ENCODE measurements at regions not wholly inside any gene's neighbourhood (a gene's known extent, or its start where the extent isn't known, plus 50 kb on each side); places are given as distances from the start of the nearest gene placed in this dataset.

DNA sequence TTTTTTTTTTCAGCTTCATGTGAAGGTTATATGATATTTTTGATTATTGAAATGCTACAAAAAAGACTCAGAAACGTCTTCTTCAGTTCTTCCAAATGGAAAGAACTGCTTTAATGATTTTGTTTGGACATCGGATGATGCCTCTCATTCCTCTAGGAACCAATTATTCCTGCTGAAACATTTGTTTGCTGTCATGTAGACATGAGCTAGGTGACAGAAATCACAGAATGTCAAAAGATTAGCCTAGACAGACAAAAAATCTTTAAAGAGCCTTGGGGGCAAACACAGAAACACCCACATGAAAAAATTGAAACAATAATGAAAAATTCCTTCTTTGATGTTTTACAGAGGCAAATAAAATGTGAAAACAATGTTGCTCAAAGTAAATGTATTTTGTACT, 244.2 kb upstream of the EDIL3 start:
- dilution Hi-C loops (cut with MboI; ENCODE audit: extremely low pct_ligation_motif_present, low sequenced_read_pairs): no loop called here
- Histone ChIP-seq H3K4me1 (ENCODE audit: control insufficient read depth, extremely low read depth, insufficient read depth, low read length) (no peaks in the 10 kb centered on the region), H3K27ac (ENCODE audit: control insufficient read depth, insufficient read depth, low read length) (no peak overlapping the region), H3K4me2 (ENCODE audit: control insufficient read depth, extremely low read depth, insufficient read depth, low read depth, low read length) (no peak overlapping the region), H3K9me3 (ENCODE audit: control insufficient read depth, low read depth, low read length) (no peaks in the 10 kb centered on the region), H3K79me2 (ENCODE audit: control insufficient read depth, insufficient read depth, low read length) (no peaks in the 10 kb centered on the region), H2AFZ (ENCODE audit: control insufficient read depth, low read length) (no peak overlapping the region), H3K27me3 (ENCODE audit: control insufficient read depth, extremely low read depth, insufficient read depth, low read length) (peaks cover 3% of the 10 kb centered on the region), H4K20me1 (ENCODE audit: control insufficient read depth, extremely low read depth, insufficient read depth, low read length) (no peaks in the 10 kb centered on the region), H3K9me1 (ENCODE audit: control insufficient read depth, extremely low read depth, insufficient read depth, low read length) (no peaks in the 10 kb centered on the region), H3K36me3 (ENCODE audit: control insufficient read depth in 2 of 2, extremely low read depth in 1 of 2, insufficient read depth in 2 of 2, low read length in 2 of 2) (no peaks in the 10 kb centered on the region), H3K9ac (ENCODE audit: control insufficient read depth, extremely low read depth, insufficient read depth, low read length) (no peak overlapping the region), H3K4me3 (ENCODE audit: control insufficient read depth in 2 of 3, extremely low read depth in 1 of 3, insufficient read depth in 2 of 3, low read depth in 1 of 3, low read length in 3 of 3) (no peak overlapping the region)
- DNase-seq (ENCODE audit: low read depth, low spot score) (no peak), FAIRE-seq (no peak)
- TF ChIP-seq EZH2 (IDR thresholded peaks at IDR 0.05; ENCODE audit: low read length): no peak
- TF ChIP-seq, protein P1, sequence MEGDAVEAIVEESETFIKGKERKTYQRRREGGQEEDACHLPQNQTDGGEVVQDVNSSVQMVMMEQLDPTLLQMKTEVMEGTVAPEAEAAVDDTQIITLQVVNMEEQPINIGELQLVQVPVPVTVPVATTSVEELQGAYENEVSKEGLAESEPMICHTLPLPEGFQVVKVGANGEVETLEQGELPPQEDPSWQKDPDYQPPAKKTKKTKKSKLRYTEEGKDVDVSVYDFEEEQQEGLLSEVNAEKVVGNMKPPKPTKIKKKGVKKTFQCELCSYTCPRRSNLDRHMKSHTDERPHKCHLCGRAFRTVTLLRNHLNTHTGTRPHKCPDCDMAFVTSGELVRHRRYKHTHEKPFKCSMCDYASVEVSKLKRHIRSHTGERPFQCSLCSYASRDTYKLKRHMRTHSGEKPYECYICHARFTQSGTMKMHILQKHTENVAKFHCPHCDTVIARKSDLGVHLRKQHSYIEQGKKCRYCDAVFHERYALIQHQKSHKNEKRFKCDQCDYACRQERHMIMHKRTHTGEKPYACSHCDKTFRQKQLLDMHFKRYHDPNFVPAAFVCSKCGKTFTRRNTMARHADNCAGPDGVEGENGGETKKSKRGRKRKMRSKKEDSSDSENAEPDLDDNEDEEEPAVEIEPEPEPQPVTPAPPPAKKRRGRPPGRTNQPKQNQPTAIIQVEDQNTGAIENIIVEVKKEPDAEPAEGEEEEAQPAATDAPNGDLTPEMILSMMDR (optimal IDR thresholded peaks at IDR 0.05 in 1 of 3, IDR thresholded peaks at IDR 0.05 in 1 of 3, conservative IDR thresholded peaks at IDR 0.05 in 1 of 3; ENCODE audit: extremely low read depth in 1 of 3, insufficient read depth in 2 of 3, low read length in 3 of 3): no peak

DNA sequence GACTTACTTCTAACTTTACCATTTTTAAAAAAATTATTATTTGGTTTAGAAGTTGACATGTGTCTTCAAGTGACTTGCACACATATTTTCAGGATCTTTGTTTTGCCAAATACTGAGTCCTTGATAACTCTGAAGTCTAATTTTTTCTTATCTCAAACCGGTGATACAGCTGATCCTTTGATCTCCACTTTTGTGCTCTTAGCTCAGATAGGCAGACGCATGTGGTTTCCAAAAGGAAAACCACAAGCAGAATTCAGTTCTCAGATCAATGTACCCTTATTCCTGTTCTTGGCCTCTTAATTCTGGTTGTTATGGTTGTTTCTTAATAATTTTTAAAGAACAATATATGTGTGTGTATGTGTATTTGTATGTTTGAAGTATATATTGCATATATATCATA, 238.3 kb upstream of the EDIL3 start:
- Histone ChIP-seq H3K79me2 (ENCODE audit: control insufficient read depth, insufficient read depth, low read length) (no peaks in the 10 kb centered on the region), H3K27ac (ENCODE audit: control insufficient read depth, insufficient read depth, low read length) (no peak overlapping the region), H3K9ac (ENCODE audit: control insufficient read depth, extremely low read depth, insufficient read depth, low read length) (no peak overlapping the region), H3K4me1 (ENCODE audit: control insufficient read depth, extremely low read depth, insufficient read depth, low read length) (no peaks in the 10 kb centered on the region), H3K27me3 (ENCODE audit: control insufficient read depth, extremely low read depth, insufficient read depth, low read length) (no peaks in the 10 kb centered on the region), H3K9me3 (ENCODE audit: control insufficient read depth, low read depth, low read length) (no peaks in the 10 kb centered on the region), H4K20me1 (ENCODE audit: control insufficient read depth, extremely low read depth, insufficient read depth, low read length) (no peaks in the 10 kb centered on the region), H3K36me3 (ENCODE audit: control insufficient read depth in 2 of 2, extremely low read depth in 1 of 2, insufficient read depth in 2 of 2, low read length in 2 of 2) (no peaks in the 10 kb centered on the region), H3K9me1 (ENCODE audit: control insufficient read depth, extremely low read depth, insufficient read depth, low read length) (no peaks in the 10 kb centered on the region), H2AFZ (ENCODE audit: control insufficient read depth, low read length) (no peak overlapping the region), H3K4me3 (ENCODE audit: control insufficient read depth in 2 of 3, extremely low read depth in 1 of 3, insufficient read depth in 2 of 3, low read depth in 1 of 3, low read length in 3 of 3) (no peak overlapping the region), H3K4me2 (ENCODE audit: control insufficient read depth, extremely low read depth, insufficient read depth, low read depth, low read length) (no peak overlapping the region)
- dilution Hi-C loops (cut with MboI; ENCODE audit: extremely low pct_ligation_motif_present, low sequenced_read_pairs): no loop called here
- FAIRE-seq (no peak), DNase-seq (ENCODE audit: low read depth, low spot score) (no peak)
- TF ChIP-seq EZH2 (IDR thresholded peaks at IDR 0.05; ENCODE audit: low read length): no peak
- TF ChIP-seq, protein P1 (optimal IDR thresholded peaks at IDR 0.05 in 1 of 3, IDR thresholded peaks at IDR 0.05 in 1 of 3, conservative IDR thresholded peaks at IDR 0.05 in 1 of 3; ENCODE audit: extremely low read depth in 1 of 3, insufficient read depth in 2 of 3, low read length in 3 of 3): no peak
